Skeletal muscle satellite cell (primary cell): ENCODE measurements at regions not wholly inside any gene's neighbourhood (a gene's known extent, or its start where the extent isn't known, plus 50 kb on each side); places are given as distances from the start of the nearest gene placed in this dataset.
"Not testable (repeated sequence)": the region's sequence is repeated elsewhere in the genome, so short reads cannot be mapped to it uniquely, and the experiment has no call there.

Experiments
- H3K27me3 ChIP-seq: 2 replicates; pipeline ENCODE4 v1.7.0; 2013; ENCODE audit warnings: low read length; ENCODE audit not compliant: control insufficient read depth, insufficient read depth
- H3K36me3 ChIP-seq: 2 replicates; pipeline ENCODE4 v1.7.0; 2013; ENCODE audit warnings: mild to moderate bottlenecking, control low read depth, low read length; ENCODE audit not compliant: insufficient read depth
- H3K4me1 ChIP-seq: 2 replicates; pipeline ENCODE4 v1.7.0; 2013; ENCODE audit warnings: low read length; ENCODE audit not compliant: control insufficient read depth, insufficient read depth
- H3K4me2 ChIP-seq: 2 replicates; pipeline ENCODE4 v1.7.0; 2013; ENCODE audit warnings: mild to moderate bottlenecking, low read length
- H3K4me3 ChIP-seq: 2 replicates; pipeline ENCODE4 v1.7.0; 2013; ENCODE audit warnings: low read length
- H3K9ac ChIP-seq: 2 replicates; pipeline ENCODE4 v1.7.0; 2013; ENCODE audit warnings: mild to moderate bottlenecking, low read depth, low read length, moderate library complexity
- H3K9me3 ChIP-seq: replicated peaks from 2 replicates; pipeline ENCODE4 v1.7.0; 2013; ENCODE audit warnings: mild to moderate bottlenecking, control low read depth, low read length

DNA sequence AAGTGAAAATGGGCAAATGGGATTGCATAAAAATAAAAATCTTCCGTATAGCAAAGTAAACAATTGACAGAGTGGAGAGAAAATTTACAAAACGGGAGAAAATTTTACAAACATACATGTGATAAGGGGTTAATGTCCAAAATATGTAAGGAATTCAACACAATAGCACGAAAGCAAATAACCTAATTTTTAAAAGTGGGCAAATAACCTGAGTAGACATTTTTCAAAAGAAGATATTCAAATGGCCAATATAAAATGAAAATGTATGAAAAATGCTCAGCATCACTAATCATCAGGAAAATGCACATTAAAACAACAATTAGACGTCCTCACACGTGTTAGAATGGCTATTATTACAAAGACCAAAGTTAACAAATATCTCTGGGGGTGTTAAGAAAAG lies 441.5 kb downstream of the HTR1B start:
- Histone ChIP-seq H3K9ac (no peak overlapping the region), H3K27me3 (no peaks in the 10 kb centered on the region), H3K4me2 (no peak overlapping the region), H3K9me3 (no peaks in the 10 kb centered on the region), H3K4me1 (no peaks in the 10 kb centered on the region), H3K4me3 (no peak overlapping the region), H3K36me3 (no peaks in the 10 kb centered on the region)

DNA sequence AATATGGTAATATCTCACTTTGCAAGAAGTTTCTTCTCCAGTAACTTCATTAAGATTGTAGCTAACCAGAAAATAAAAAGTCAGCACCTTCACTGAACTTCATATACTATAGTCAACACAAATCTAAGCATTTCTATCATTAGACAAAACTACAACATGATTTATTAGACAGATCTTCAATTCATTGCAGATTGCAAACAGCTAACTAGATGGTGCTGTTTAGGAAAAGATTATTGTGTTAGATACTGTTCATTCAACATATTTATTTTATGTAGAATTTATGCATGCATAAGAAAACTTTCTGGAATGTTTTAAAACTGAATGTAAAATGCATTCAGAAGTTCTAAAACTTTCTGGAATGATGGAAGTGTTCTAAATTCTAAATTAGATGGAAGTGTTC lies 442.1 kb downstream of the HTR1B start:
- Histone ChIP-seq H3K27me3 (no peaks in the 10 kb centered on the region), H3K4me1 (no peaks in the 10 kb centered on the region), H3K36me3 (no peaks in the 10 kb centered on the region), H3K4me2 (no peak overlapping the region), H3K9me3 (no peaks in the 10 kb centered on the region), H3K9ac (no peak overlapping the region), H3K4me3 (no peak overlapping the region)

DNA sequence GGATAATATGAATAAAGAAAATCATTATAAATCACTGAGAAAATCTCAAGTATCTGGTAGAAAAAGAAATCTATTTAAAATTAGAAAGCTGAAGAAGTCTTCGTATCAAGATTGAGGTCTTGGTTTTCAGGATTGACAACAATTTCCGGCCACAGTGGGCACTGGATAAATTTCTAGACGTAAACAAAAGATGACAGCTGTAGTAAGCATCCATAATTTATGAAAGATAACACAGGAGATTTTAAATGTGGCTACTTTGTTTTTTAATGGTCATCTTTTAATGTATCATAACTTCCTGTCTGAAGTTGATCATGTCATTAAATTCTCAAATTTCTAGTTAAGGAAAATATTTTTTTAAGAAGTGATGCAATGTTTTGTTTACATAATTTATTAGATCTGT lies 444.2 kb downstream of the HTR1B start:
- no peaks in the 10 kb centered on the region for H3K9me3 ChIP-seq
- no peaks in the 10 kb centered on the region for H3K27me3 ChIP-seq
- H3K36me3 ChIP-seq, result no peaks in the 10 kb centered on the region
- H3K4me2 ChIP-seq, result no peak overlapping the region
- H3K4me1 ChIP-seq, result no peaks in the 10 kb centered on the region
- H3K9ac ChIP-seq, result no peak overlapping the region
- H3K4me3 ChIP-seq, result no peak overlapping the region

DNA sequence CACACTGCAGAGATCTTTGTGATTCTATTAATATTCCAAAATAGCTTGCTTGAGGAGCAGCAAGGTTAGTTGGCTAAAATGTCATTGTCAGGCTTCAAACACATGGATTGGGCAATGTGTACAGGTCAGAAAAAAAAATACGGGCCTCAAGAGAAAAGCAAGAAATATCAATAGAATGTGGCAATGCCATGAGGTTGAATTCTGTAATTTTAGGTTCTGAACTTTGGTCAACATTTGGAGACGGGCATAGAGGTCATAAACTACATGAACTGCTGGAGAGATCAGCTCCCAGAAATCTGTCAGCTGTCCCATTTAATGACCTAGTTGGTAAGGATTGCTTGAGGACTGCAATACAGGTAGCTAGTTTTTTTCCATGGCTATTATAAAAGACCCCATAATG lies 445.8 kb downstream of the HTR1B start:
- no peak overlapping the region for H3K4me2 ChIP-seq
- no peak overlapping the region for H3K4me3 ChIP-seq
- no peaks in the 10 kb centered on the region for H3K4me1 ChIP-seq
- no peaks in the 10 kb centered on the region for H3K36me3 ChIP-seq
- no peaks in the 10 kb centered on the region for H3K27me3 ChIP-seq
- H3K9me3 ChIP-seq, result no peaks in the 10 kb centered on the region
- no peak overlapping the region for H3K9ac ChIP-seq

DNA sequence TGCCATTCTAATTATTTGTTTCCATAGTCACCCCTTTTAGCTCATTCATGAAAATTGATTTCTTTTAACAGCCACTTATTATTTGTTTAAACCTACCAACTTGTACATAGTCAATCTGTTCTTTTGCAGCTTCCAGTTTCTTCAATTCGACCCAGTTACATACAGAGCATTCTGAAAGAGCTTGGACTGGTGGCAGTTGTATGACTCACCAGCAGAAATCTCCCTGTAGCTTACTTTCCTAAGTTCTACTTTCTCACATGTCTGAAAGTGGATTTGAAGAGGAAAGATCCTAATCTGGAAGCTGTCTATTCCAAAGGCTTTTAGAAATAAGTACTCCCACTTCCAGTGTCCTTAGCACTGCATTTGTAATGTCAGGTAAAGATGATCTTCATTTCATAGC lies 447.9 kb downstream of the HTR1B start:
- Histone ChIP-seq H3K4me1 (no peaks in the 10 kb centered on the region), H3K9me3 (no peaks in the 10 kb centered on the region), H3K4me3 (no peak overlapping the region), H3K36me3 (no peaks in the 10 kb centered on the region), H3K4me2 (no peak overlapping the region), H3K9ac (no peak overlapping the region), H3K27me3 (no peaks in the 10 kb centered on the region)

DNA sequence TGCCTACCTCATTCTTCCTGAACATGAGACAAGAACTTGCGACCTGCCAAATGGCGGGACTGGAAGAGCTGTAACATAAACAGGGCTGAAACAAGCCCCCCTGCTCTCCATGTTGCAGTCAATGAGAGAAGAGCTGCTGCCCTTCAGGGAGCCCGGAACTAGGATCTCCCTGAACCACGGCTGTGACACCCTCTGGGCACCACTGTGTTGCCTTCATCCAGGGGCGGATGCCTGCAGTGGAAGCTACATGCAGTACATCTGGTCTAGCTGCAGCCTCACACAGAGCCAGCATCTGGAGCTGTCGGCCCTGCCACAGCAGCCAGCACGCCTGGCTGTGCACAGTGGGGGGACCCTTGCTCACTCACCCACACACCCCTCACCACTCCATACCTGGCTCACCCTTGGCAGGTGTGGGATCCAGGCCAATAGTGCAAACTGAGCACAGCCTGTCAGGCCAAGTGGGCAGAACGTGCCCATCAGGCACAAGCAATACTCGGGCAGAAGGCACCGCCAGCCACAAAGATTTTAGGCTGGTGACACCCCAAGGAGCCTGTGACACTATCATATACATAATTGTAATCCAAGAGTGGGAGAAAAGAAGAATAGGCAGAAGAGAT lies 451.3 kb downstream of the HTR1B start:
- Histone ChIP-seq H3K4me1 (no peaks in the 10 kb centered on the region), H3K36me3 (no peaks in the 10 kb centered on the region), H3K9me3 (no peaks in the 10 kb centered on the region), H3K27me3 (no peaks in the 10 kb centered on the region), H3K4me2 (no peak overlapping the region), H3K9ac (no peak overlapping the region), H3K4me3 (no peak overlapping the region)

DNA sequence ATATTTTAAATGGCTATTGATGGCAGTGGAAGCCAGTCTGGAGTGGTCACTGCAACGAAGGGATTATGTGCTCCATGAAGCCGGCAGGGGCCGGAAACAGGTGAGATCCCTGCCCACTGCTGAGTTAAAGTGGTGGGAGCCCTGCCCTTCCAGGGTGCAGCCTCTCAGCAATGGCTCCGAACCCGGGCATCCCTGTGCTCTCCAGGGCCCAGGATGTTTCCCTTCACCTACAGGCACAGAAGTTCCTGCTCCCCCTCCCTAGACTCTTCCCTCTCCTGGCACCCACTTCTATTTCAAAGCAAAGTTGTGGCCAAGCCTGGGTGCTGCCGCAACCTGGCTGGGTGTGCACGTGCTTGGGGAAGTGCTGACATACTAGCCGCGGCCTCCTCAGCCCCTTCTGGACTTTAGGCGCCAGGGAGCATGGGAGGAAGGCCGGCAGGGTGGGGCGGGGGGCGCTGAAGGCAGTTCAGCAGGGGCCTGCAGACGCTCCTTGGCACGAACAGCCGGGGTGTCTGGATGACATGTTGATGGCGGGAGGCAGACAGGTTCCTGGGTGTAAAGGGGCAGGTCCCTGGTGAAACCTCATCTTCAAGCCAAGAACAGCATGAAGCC lies 452.3 kb downstream of the HTR1B start:
- Histone ChIP-seq H3K27me3 (no peaks in the 10 kb centered on the region), H3K4me2 (no peak overlapping the region), H3K9me3 (no peaks in the 10 kb centered on the region), H3K9ac (no peak overlapping the region), H3K36me3 (no peaks in the 10 kb centered on the region), H3K4me1 (no peaks in the 10 kb centered on the region), H3K4me3 (no peak overlapping the region)

DNA sequence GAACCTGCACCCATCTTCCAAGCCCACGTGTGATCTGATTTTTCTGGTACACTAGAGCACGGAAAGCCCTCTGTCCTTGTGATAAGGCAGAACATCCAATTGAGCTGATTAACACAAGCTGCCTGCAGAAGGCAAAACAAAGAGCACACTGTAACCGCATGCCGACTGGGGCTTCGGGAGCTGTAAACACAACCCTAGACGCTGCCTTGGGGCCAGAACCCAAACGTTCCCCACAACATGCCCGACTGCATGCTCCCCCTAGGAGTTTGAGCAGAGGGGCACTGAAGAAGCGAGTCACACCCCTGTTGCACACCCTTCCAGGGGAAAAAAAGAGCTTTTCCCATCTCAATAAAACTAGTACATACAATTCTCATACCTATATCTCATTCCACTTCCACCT lies 470.7 kb downstream of the HTR1B start:
- Histone ChIP-seq H3K27me3 (no peaks in the 10 kb centered on the region), H3K4me2 (no peak overlapping the region), H3K9ac (no peak overlapping the region), H3K9me3 (peaks cover 7% of the 10 kb centered on the region), H3K36me3 (no peaks in the 10 kb centered on the region), H3K4me1 (no peaks in the 10 kb centered on the region), H3K4me3 (no peak overlapping the region)

DNA sequence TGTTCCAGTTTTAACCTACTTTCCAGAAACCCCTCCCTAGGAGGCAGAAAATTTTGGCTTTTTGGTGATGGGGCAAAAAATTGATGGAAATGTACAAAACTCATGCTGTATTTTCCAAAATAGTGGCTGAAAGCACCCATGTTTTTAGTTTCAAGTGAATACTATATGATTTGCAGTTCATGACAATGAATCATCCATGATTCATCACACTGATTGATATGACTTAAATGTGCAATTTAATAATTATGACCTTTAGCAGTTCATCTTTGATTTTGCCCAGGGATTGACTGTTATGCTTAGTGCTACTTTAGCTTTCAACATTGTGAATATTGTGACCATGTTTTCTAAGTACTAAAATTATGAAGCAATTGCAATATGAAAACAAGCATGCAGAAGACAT lies 478.7 kb downstream of the HTR1B start:
- Histone ChIP-seq H3K36me3 (no peaks in the 10 kb centered on the region), H3K27me3 (no peaks in the 10 kb centered on the region), H3K4me2 (no peak overlapping the region), H3K4me1 (no peaks in the 10 kb centered on the region), H3K9ac (no peak overlapping the region), H3K9me3 (no peaks in the 10 kb centered on the region), H3K4me3 (no peak overlapping the region)

DNA sequence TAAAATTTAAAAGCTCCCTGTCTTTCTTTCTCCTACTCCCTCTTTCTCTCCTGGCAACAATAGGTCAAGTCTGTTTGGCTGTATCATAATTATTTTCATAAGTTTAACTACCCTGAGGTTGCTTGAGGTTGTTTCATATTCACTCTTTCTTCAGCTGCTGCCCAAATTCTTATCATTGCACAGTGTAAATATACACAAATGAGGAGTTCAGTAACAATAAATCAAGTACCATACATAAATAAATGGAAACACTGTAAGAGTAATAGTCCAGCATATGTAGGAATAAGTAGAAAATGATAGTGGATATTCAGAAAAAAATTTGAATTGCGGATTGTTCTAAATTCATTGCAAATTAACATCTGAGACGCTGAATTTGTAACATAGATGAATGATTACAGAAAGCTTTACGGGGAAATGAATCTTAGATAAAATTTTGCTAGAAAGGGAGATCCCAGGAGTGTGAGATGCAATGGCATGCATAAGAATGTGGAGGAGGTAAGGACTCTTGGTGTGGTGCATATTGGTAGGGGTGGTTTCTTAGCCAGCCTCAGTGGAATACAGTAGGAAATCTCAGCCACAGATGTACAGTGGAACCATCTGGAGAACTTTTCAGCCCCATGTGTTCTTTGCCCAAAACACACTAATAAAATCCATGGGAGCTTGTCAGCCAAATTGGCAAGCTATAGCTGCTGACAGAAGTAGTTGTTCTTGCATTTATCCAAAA lies 480.7 kb downstream of the HTR1B start:
- Histone ChIP-seq H3K4me3 (no peak overlapping the region), H3K36me3 (no peaks in the 10 kb centered on the region), H3K9me3 (no peaks in the 10 kb centered on the region), H3K4me1 (no peaks in the 10 kb centered on the region), H3K4me2 (no peak overlapping the region), H3K9ac (no peak overlapping the region), H3K27me3 (no peaks in the 10 kb centered on the region)

DNA sequence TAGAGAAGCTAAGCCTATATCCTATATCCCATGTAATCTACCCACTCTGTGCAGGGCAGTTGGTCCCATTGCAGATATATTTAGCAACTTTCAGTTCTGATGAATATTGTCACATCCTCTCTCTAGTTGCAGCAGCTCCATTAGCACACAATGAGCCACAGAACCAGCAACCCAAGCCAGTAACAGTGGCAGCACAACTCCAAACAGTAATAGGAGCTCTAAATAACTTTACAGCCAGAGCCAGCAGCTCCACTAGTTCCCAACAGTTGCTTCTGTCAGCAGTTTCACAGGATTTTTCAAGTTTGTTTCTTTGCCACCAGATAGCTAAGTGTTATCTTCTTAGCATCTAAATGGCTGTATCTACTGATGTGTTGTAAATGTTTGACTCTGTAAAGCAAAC lies 490.8 kb downstream of the HTR1B start:
- no peaks in the 10 kb centered on the region for H3K4me1 ChIP-seq
- no peak overlapping the region for H3K4me2 ChIP-seq
- peaks cover 3% of the 10 kb centered on the region for H3K9me3 ChIP-seq
- H3K9ac ChIP-seq, result no peak overlapping the region
- H3K27me3 ChIP-seq, result no peaks in the 10 kb centered on the region
- H3K36me3 ChIP-seq, result no peaks in the 10 kb centered on the region
- H3K4me3 ChIP-seq, result no peak overlapping the region

DNA sequence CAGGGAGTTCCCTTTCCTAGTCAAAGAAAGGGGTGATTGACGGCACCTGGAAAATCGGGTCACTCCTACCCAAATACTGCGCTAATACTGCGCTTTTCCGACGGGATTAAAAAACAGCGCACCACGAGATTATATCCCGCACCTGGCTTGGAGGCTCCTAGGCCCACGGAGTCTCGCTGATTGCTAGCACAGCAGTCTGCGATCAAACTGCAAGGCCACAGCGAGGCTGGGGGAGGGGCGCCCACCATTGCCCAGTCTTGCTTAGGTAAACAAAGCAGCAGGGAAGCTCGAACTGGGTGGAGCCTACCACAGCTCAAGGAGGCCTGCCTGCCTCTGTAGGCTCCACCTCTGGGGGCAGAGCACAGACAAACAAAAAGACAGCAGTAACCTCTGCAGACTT lies 504.1 kb downstream of the HTR1B start:
- H3K27me3 ChIP-seq, H3K36me3 ChIP-seq, H3K9ac ChIP-seq, H3K4me2 ChIP-seq, H3K9me3 ChIP-seq, H3K4me1 ChIP-seq, H3K4me3 ChIP-seq: not testable (repeated sequence)
